ENCODE measurements at regions not wholly inside any gene's neighbourhood (a gene's known extent, or its start where the extent isn't known, plus 50 kb on each side); places are given as distances from the start of the nearest gene placed in this dataset.

DNA sequence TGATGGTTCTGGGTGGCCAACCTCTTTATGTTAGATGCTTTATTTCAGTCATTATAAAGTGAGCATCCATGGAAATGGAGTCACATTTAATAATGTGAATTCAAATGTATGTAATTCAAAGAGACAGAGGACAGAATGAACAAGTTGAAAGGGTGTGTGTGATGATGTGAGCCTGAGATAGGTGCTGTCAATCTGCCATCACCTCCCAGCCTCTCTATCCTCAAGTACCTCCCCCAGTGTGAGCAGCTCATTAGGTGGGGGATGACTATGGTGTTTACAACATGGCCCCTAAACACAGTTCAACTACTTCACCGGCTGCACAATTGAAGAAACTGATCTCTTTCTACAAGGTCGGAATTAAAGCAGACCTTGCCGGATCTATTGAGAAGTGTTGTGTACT is 74.7 kb upstream of the IGFBP5 start (continued):
- no peak for TF ChIP-seq ZNF274 (IDR thresholded peaks at IDR 0.05; ENCODE audit: low read depth, low read length)
- no peak for TF ChIP-seq ZFX (IDR thresholded peaks at IDR 0.05)
- no peak for TF ChIP-seq POLR2AphosphoS5 (IDR thresholded peaks at IDR 0.05; ENCODE audit: low read depth, low read length)
- TF ChIP-seq CEBPB (IDR thresholded peaks at IDR 0.05; ENCODE audit: low read depth) = no peak
- TF ChIP-seq YY1 (IDR thresholded peaks at IDR 0.05; ENCODE audit: extremely low read depth, insufficient replicate concordance, low read depth, low read length) = no peak

DNA sequence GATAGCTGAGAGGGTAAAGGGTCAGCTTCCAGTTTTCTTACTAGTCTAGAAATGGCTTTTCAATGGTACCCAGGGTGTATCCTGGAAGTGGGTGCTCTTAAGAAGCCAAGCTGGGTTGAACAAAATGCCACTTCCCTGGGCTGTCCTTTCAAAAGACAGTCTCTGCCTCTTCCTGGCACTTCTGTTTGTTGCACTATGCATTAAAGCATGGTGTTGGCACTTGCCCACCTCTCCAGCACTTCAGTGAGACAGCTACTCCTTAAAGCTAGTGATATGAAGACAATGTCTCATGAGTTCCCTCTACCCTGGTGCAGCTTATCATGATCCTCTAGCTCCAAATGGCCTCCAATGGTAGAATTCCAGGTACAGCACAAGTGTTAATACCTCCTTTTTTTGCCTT is 74.3 kb upstream of the IGFBP5 start:
- ChIA-PET CTCF (no interaction called here), RAD21 (ENCODE audit: low non-redundant PET in 1 of 2, low total read pairs in 2 of 2, uncharacterized antibody in 2 of 2, unreplicated experiment in 2 of 2) (no interaction called here), POLR2A (no interaction called here)
- Histone ChIP-seq H3K79me2 (ENCODE audit: insufficient read depth, low read length) (no peaks in the 10 kb centered on the region), H3K4me2 (ENCODE audit: low read length) (no peak overlapping the region), H3K27ac (ENCODE audit: low read depth, low read length) (no peak overlapping the region), H3K27me3 (ENCODE audit: insufficient read depth, low read length) (peaks cover 38% of the 10 kb centered on the region), H3K36me3 (ENCODE audit: control insufficient read depth in 1 of 2, insufficient read depth in 2 of 2, low read length in 2 of 2) (no peaks in the 10 kb centered on the region), H3K4me1 (ENCODE audit: control insufficient read depth in 1 of 2, insufficient read depth in 2 of 2, low read length in 2 of 2) (no peaks in the 10 kb centered on the region), H3K9ac (ENCODE audit: low read length) (no peak overlapping the region), H2AFZ (ENCODE audit: low read depth, low read length, poor library complexity, severe bottlenecking) (no peak overlapping the region), H3K9me3 (ENCODE audit: control insufficient read depth in 1 of 2, insufficient read depth in 1 of 2, low read depth in 1 of 2, low read length in 2 of 2) (no peaks in the 10 kb centered on the region), H3K4me3 (replicated peaks in 1 of 2; ENCODE audit: low read depth in 1 of 2, low read length in 2 of 2) (no peak overlapping the region), H4K20me1 (ENCODE audit: insufficient read depth) (no peaks in the 10 kb centered on the region), H3K9me2 (ENCODE audit: insufficient read depth) (no peaks in the 10 kb centered on the region)
- intact Hi-C loops (cut with micrococcal nuclease) = no loop called here
- TF ChIP-seq POLR2AphosphoS5 (IDR thresholded peaks at IDR 0.05; ENCODE audit: low read depth, low read length) (no peak), POLR2A (IDR thresholded peaks at IDR 0.05; ENCODE audit: borderline replicate concordance, extremely low read depth, insufficient read depth, insufficient read length) (no peak), CEBPB (IDR thresholded peaks at IDR 0.05; ENCODE audit: low read depth) (no peak), SRF (IDR thresholded peaks at IDR 0.05; ENCODE audit: low read depth) (no peak), SP1 (IDR thresholded peaks at IDR 0.05; ENCODE audit: low read depth) (no peak), ZNF274 (IDR thresholded peaks at IDR 0.05; ENCODE audit: low read depth, low read length) (no peak), RAD21 (IDR thresholded peaks at IDR 0.05; ENCODE audit: low read depth) (no peak), EZH2 (IDR thresholded peaks at IDR 0.05) (no peak), TCF7L2 (IDR thresholded peaks at IDR 0.05; ENCODE audit: borderline replicate concordance, extremely low read depth, insufficient read depth, insufficient read length) (no peak), SIN3A (IDR thresholded peaks at IDR 0.05; ENCODE audit: low read depth) (no peak), YY1 (IDR thresholded peaks at IDR 0.05; ENCODE audit: extremely low read depth, insufficient replicate concordance, low read depth, low read length) (no peak), ELF1 (IDR thresholded peaks at IDR 0.05; ENCODE audit: borderline replicate concordance, low read depth) (no peak)
- TF ChIP-seq, protein P1, sequence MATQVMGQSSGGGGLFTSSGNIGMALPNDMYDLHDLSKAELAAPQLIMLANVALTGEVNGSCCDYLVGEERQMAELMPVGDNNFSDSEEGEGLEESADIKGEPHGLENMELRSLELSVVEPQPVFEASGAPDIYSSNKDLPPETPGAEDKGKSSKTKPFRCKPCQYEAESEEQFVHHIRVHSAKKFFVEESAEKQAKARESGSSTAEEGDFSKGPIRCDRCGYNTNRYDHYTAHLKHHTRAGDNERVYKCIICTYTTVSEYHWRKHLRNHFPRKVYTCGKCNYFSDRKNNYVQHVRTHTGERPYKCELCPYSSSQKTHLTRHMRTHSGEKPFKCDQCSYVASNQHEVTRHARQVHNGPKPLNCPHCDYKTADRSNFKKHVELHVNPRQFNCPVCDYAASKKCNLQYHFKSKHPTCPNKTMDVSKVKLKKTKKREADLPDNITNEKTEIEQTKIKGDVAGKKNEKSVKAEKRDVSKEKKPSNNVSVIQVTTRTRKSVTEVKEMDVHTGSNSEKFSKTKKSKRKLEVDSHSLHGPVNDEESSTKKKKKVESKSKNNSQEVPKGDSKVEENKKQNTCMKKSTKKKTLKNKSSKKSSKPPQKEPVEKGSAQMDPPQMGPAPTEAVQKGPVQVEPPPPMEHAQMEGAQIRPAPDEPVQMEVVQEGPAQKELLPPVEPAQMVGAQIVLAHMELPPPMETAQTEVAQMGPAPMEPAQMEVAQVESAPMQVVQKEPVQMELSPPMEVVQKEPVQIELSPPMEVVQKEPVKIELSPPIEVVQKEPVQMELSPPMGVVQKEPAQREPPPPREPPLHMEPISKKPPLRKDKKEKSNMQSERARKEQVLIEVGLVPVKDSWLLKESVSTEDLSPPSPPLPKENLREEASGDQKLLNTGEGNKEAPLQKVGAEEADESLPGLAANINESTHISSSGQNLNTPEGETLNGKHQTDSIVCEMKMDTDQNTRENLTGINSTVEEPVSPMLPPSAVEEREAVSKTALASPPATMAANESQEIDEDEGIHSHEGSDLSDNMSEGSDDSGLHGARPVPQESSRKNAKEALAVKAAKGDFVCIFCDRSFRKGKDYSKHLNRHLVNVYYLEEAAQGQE (IDR thresholded peaks at IDR 0.05; ENCODE audit: low read depth) = no peak
- TF ChIP-seq, protein P2, sequence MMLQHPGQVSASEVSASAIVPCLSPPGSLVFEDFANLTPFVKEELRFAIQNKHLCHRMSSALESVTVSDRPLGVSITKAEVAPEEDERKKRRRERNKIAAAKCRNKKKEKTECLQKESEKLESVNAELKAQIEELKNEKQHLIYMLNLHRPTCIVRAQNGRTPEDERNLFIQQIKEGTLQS (IDR thresholded peaks at IDR 0.05) = no peak
- no TSS peak for BruUV-seq (replicated peaks)
- ATAC-seq (no peak), DNase-seq (ENCODE audit: low read depth, low spot score) (no peak)

Data from HCT116 (cell line).